ENCODE measurements at regions not wholly inside any gene's neighbourhood (a gene's known extent, or its start where the extent isn't known, plus 50 kb on each side); places are given as distances from the start of the nearest gene placed in this dataset.

DNA sequence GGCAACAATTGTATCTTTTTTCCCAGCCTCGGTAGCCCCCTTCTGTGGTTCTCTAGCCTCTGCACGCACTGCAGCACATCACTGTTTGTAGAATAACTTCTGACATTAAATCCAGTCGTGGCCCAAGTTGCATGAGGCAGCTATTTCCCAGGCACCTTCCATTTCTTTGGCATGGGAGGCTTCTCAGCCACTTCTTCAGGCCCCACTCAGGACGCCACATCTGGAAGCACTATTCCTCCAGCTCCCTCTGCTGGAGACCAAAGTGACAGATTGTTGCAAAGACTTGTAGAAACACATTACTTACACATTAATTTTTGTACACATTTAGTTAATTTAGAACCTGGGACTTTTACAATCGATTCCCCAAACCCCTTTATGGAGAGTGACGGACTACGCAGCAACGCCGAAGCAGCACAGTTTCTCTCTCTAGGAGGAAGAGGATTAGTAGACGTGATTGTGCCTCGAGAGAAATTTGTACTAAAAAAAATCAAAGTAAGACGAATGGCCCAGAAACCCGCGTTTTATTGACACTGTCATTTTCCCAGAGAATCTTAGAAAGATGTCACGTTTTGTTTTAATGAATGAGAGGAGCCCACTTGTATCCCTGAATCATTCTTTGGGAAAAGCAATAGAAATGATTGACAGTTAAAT, 57.8 kb upstream of the RGPD5 start:
- no peaks in the 10 kb centered on the region for H3K36me3 ChIP-seq (ENCODE audit: insufficient read depth, low read length)
- no peak overlapping the region for H3K9ac ChIP-seq (ENCODE audit: low read depth, low read length, poor library complexity, severe bottlenecking)
- H3K9me3 ChIP-seq (ENCODE audit: insufficient read depth, low read depth, low read length), result no peaks in the 10 kb centered on the region
- no peak overlapping the region for H3K4me3 ChIP-seq (ENCODE audit: low read length, poor library complexity, severe bottlenecking)
- peaks cover 3% of the 10 kb centered on the region; the same call in 1 of the 2 replicates for H3F3A ChIP-seq (ENCODE audit: low read depth)
- H3K79me2 ChIP-seq (ENCODE audit: insufficient read depth, low read length), result no peaks in the 10 kb centered on the region
- H3K4me1 ChIP-seq (ENCODE audit: insufficient read depth, low read length, poor library complexity, severe bottlenecking), result no peaks in the 10 kb centered on the region
- H2AFZ ChIP-seq (ENCODE audit: low read length), result no peak overlapping the region
- no peaks in the 10 kb centered on the region for H4K20me1 ChIP-seq (ENCODE audit: insufficient read depth, low read length, poor library complexity, severe bottlenecking)
- H3K4me2 ChIP-seq (ENCODE audit: low read depth, low read length, poor library complexity, severe bottlenecking), result no peak overlapping the region
- no peaks in the 10 kb centered on the region for H3K27me3 ChIP-seq (ENCODE audit: insufficient read depth, low read length, poor library complexity, severe bottlenecking)
- TF ChIP-seq CTCF (conservative IDR thresholded peaks at IDR 0.05; ENCODE audit: low read length), result peak; percentile 77
- no peak for TF ChIP-seq EZH2phosphoT487 (IDR thresholded peaks at IDR 0.05; ENCODE audit: borderline replicate concordance)
- H3K9me2 ChIP-seq (replicated peaks; ENCODE audit: low read depth, low read length), result no peaks in the 10 kb centered on the region

Measured in Loucy (cell line).